ENCODE measurements at regions not wholly inside any gene's neighbourhood (a gene's known extent, or its start where the extent isn't known, plus 50 kb on each side); places are given as distances from the start of the nearest gene placed in this dataset.

GRCh38 chr3:94185753-94186152, 122.9 kb downstream of the NSUN3 start:
- no peaks in the 10 kb centered on the region for H4K20me1 ChIP-seq (replicated peaks; ENCODE audit: control insufficient read depth, insufficient read depth, low read length)
- CTCF ChIA-PET (ENCODE audit: low intra/inter-chr PET ratio): no interaction called here
- in situ Hi-C loops (cut with MboI) (no loop called here), intact Hi-C loops (cut with micrococcal nuclease) (no loop called here)
- DNase-seq (ENCODE audit: extremely low read depth in 1 of 4, low spot score in 3 of 4) (no peak), FAIRE-seq (no peak), ATAC-seq (no peak)
- TF ChIP-seq, protein P1, sequence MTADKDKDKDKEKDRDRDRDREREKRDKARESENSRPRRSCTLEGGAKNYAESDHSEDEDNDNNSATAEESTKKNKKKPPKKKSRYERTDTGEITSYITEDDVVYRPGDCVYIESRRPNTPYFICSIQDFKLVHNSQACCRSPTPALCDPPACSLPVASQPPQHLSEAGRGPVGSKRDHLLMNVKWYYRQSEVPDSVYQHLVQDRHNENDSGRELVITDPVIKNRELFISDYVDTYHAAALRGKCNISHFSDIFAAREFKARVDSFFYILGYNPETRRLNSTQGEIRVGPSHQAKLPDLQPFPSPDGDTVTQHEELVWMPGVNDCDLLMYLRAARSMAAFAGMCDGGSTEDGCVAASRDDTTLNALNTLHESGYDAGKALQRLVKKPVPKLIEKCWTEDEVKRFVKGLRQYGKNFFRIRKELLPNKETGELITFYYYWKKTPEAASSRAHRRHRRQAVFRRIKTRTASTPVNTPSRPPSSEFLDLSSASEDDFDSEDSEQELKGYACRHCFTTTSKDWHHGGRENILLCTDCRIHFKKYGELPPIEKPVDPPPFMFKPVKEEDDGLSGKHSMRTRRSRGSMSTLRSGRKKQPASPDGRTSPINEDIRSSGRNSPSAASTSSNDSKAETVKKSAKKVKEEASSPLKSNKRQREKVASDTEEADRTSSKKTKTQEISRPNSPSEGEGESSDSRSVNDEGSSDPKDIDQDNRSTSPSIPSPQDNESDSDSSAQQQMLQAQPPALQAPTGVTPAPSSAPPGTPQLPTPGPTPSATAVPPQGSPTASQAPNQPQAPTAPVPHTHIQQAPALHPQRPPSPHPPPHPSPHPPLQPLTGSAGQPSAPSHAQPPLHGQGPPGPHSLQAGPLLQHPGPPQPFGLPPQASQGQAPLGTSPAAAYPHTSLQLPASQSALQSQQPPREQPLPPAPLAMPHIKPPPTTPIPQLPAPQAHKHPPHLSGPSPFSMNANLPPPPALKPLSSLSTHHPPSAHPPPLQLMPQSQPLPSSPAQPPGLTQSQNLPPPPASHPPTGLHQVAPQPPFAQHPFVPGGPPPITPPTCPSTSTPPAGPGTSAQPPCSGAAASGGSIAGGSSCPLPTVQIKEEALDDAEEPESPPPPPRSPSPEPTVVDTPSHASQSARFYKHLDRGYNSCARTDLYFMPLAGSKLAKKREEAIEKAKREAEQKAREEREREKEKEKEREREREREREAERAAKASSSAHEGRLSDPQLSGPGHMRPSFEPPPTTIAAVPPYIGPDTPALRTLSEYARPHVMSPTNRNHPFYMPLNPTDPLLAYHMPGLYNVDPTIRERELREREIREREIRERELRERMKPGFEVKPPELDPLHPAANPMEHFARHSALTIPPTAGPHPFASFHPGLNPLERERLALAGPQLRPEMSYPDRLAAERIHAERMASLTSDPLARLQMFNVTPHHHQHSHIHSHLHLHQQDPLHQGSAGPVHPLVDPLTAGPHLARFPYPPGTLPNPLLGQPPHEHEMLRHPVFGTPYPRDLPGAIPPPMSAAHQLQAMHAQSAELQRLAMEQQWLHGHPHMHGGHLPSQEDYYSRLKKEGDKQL (CRISPR knock-in tag; IDR thresholded peaks at IDR 0.05; ENCODE audit: borderline replicate concordance): no peak
- TF ChIP-seq MAZ (CRISPR knock-in tag; conservative IDR thresholded peaks at IDR 0.05 in 1 of 2, IDR thresholded peaks at IDR 0.05 in 1 of 2) (no peak), PHF8 (IDR thresholded peaks at IDR 0.05; ENCODE audit: borderline replicate concordance, low read length) (no peak), ZNF143 (CRISPR knock-in tag; IDR thresholded peaks at IDR 0.05) (no peak)
- TF ChIP-seq, protein P2, sequence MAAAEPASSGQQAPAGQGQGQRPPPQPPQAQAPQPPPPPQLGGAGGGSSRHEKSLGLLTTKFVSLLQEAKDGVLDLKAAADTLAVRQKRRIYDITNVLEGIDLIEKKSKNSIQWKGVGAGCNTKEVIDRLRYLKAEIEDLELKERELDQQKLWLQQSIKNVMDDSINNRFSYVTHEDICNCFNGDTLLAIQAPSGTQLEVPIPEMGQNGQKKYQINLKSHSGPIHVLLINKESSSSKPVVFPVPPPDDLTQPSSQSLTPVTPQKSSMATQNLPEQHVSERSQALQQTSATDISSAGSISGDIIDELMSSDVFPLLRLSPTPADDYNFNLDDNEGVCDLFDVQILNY (CRISPR knock-in tag; IDR thresholded peaks at IDR 0.05): no peak
- H3K9ac ChIP-seq (ENCODE audit: insufficient read depth in 1 of 2, low read depth in 2 of 2, low read length in 2 of 2): no peak overlapping the region
- no peaks in the 10 kb centered on the region for H3K4me1 ChIP-seq (replicated peaks in 1 of 2; ENCODE audit: control insufficient read depth in 2 of 2, insufficient read depth in 2 of 2, low read length in 2 of 2)
- no TSS peak for BruUV-seq (replicated peaks)
- no peaks in the 10 kb centered on the region for H3K79me2 ChIP-seq (ENCODE audit: control insufficient read depth, insufficient read depth, low read length)
- no peaks in the 10 kb centered on the region for H3K9me3 ChIP-seq (replicated peaks; ENCODE audit: control insufficient read depth, insufficient read depth, low read depth, low read length)
- no peaks in the 10 kb centered on the region for H3K36me3 ChIP-seq (ENCODE audit: control insufficient read depth, insufficient read depth, low read length)
- no peaks in the 10 kb centered on the region for H3K9me1 ChIP-seq (ENCODE audit: control insufficient read depth, insufficient read depth, low read length)
- H3K27me3 ChIP-seq (ENCODE audit: control insufficient read depth in 2 of 2, insufficient read depth in 2 of 2, low read length in 2 of 2): no peaks in the 10 kb centered on the region
- POLR2A ChIA-PET: no interaction called here
- WGBS (ENCODE audit: insufficient coverage, low coverage, missing lambda C conversion rate): 0% methylated on average over 2 of the region's 2 CpGs
- no peak overlapping the region for H3K27ac ChIP-seq (ENCODE audit: extremely low read depth, low read depth, low read length)
- H3K4me2 ChIP-seq (ENCODE audit: insufficient read depth, low read length): no peak overlapping the region
- no peak overlapping the region for H3K4me3 ChIP-seq
- no peak overlapping the region for H2AFZ ChIP-seq (ENCODE audit: low read depth, low read length)

Data from K562 (cell line).